Stimulated activated CD8-positive, alpha-beta memory T cell treated with anti-CD3 and anti-CD28 coated beads, Interleukin-7, amount 100 ng/mL, for 48 hours (primary cell): ENCODE measurements at regions not wholly inside any gene's neighbourhood (a gene's known extent, or its start where the extent isn't known, plus 50 kb on each side); places are given as distances from the start of the nearest gene placed in this dataset.
"Not testable (repeated sequence)": the region's sequence is repeated elsewhere in the genome, so short reads cannot be mapped to it uniquely, and the experiment has no call there.

Source experiments
- DNase-seq, 2 donors: peaks; one replicate each; pipeline ENCODE4 v3.0.0-alpha.2; 2020; ENCODE audit warnings: low read depth in 1 of 2; ENCODE audit errors: extremely low read depth in 1 of 2

DNA sequence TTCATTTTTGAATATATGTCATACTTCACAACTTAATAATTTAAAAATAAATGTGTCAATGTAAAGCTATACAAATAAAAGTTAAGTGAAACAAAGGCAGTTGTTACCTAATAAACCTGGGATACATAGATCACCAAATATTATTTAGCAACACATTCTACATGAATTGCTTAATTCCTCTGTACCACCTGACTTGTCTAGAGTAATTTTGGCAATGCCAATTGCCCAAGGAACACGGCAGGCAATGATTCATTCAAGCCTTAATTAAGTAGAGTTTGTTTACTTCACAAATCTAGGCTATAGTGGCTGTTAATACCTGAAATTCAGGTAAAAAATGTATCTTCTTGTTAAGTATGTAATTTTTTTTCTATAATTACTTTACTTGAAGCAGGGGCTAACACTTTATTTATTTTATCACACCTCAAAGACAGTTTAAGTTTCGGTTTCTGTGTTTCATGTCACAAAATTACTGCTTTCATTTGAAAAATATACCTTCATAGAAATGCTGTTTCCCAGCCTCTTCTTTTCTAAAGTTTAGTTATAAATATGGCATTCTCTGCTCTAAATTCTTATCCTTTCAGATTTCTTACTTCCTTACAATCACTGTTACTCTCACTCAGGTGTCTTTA, 705.7 kb downstream of the SLITRK5 start:
- no peak for DNase-seq

- DNase-seq = no peak
Measured at GRCh38 chr13:88377852-88378251, 706.7 kb downstream of the SLITRK5 start.

DNA sequence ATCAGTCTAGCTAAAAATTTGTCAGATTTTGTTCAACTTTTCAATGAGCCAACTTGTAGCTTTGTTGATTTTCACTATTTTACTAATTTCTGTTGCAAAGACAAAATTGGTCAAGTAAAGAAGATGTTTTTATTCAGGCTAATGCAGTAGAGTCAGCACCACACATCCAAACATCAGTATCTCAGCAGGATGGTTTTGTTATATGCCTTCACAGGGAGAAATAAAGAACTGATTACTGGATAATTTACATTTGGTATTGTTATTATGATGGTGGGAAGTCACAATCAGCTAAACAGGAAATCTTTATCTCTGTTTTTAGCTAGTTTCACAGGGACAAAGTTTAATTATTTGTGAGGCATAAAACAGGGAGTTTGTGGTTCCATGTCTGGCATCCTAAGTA, 713.4 kb downstream of the SLITRK5 start:
- no peak for DNase-seq

DNA sequence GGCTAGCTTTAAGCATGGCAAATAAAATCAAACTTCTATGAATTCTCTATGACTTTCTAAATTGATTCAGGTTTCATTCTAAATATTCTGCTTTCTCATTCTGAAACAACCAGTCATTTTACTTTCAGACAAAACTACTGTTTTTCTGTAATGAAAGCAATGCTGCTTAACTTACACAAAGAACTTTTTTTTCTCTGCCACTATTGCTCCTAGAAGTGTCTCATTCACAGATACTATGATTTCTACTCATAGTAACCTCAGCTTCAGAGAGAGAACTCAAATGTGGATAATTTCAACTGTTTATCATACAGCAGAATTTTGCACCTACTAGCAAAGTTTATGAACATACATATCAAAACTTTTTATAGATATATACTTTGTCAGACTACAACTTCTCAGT, 724.6 kb downstream of the SLITRK5 start:
- DNase-seq = no peak

DNA sequence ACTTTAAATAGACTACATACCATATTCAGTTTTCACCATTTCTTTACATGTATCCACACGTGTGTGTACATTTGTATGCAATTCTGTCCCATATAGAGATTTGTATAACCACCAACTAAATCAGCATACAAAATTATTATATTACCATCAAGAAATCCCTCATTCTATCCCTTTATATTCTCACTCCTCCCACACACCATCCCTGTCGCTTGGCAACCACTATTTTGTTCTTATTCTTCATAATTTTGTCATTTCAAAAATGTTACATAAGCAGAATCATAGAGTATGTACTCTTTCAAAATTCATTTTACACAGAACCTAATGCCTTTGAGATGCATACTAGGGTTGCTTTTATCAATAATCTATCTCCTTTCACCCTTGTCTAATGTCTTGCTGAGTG, 740.5 kb downstream of the SLITRK5 start:
- no peak for DNase-seq

GRCh38 chr13:88417801-88418200, 746.6 kb downstream of the SLITRK5 start:
- no peak for DNase-seq

DNA sequence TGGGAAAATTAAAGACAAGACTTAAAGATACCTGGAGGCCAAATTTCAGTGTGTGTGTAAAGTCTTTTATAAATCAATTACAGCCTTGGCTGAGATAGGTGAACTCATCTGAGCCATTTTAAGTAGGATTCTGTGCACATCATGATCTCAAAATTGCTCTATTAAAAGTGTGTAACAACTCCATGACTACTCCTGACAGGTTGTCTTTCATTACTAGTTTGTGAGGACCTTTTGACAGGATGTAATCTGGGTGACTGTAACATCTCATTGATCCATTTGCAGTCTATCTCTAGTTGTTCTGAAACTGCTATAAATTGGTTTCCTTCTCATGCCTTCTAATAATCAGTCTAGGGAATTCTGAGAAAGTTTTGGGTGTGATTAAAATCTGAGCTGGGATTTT, 753.3 kb downstream of the SLITRK5 start:
- DNase-seq = no peak

GRCh38 chr13:88426661-88427060, 755.5 kb downstream of the SLITRK5 start:
- no peak for DNase-seq

DNA sequence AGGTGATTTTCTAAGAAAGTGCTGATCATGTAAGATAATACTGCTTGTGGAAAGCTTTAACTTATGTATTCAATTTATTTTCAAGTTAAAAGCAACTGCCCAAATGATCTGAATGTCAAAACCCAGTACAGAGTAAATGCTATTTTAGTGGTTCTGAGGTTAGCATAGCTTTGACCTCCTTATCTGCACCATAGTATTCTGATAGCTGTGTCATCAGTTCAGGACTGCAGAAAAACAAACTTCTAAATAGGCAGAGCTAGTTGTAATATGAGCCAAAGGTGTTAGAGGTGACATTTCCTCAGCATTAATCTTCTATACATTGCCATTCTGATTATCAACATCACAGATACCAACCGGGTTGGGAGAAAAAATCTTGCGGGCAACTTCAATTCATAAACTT, 758.7 kb downstream of the SLITRK5 start:
- no peak for DNase-seq

DNA sequence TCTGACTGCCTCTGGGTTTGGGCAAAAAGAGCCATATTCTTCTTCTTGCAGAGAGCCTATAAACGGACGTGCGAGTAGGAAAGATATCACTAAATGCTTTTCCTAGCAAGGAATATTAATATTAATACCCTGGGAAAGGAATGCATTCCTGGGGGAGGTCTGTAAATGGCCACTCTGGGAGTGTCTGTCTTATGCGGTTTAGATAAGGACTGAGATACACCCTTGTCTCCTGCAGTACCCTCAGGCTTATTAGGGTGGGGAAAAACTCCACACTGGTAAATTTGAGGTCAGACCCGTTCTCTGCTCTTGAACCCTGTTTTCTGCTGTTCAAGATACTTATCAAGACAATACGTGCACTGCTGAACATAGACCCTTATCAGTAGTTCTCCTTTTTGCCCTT, 763.8 kb downstream of the SLITRK5 start:
- no peak for DNase-seq

DNA sequence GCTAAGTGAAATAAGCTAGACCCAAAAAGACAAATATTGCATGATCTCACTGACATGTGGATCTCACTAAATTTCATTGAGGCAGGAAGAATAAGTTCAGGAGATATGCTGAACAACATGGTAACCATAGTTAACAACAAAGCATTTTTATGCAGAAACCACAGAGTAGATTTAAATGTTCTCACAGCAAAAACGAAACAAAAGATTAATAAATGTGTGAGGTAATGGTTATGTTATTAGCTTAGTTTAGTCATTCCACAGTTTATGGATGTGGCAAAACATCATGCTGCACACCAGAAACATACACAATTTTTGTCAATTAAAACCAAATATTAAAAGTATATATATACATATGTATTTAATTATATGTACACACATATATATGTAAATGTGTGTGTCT, 765.8 kb downstream of the SLITRK5 start:
- no peak for DNase-seq

- no peak for DNase-seq
Measured at GRCh38 chr13:88450515-88450914, 779.3 kb downstream of the SLITRK5 start.

DNA sequence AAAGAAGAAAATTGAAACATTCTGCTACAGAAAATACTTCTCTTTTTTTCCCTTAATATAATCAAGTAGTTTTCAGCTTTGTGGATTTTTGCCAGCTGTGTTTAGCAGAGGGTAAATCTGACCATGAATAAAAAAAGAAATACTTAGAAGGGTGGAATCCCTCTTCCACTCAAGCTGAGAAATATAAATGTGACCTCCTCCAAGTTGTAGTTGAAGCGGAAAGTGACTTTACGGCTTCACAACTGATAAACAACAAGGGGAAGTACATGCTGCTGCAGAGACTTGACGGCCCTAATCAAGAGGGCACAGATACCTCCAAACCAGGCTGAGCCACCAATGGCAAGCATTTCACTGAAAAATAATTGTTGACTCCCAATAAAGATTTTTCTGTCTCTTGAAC, 785.0 kb downstream of the SLITRK5 start:
- no peak for DNase-seq

GRCh38 chr13:88459331-88459730, 788.2 kb downstream of the SLITRK5 start:
- no peak for DNase-seq

DNA sequence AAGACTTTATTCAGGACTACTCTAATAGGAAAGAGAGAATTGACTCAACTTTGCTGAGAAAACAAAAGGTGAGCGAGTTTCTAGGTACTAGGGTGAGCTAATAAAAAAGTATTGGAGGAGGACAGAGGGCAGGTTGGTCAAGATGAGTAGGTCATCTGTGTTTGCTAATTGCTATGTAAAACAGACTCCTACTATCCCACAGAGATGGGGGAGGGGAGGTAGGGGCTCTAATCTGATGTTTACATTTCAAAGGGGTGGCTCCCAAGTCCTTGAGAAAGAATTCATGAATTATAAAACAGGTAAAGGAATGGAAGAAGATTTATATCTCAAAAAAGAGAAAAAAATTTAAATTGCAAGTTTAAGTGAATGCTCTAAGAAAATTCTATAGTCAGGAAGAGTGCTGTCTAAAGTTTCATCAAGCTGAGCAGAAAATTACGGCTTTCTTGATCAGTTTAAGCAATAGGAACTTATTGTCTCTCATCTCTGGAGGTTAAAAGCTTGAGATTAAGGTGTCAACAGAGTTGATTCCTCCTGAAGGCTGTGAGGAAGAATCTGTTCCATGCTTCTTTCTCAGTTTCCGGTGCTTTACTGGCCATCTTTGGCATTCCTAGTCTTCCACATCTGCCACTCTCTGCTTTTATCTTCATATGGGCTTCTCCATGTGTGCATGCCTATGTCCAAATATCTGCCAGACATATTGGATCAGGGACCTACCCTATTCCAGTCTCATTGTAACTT, 790.3 kb downstream of the SLITRK5 start:
- no peak for DNase-seq

DNA sequence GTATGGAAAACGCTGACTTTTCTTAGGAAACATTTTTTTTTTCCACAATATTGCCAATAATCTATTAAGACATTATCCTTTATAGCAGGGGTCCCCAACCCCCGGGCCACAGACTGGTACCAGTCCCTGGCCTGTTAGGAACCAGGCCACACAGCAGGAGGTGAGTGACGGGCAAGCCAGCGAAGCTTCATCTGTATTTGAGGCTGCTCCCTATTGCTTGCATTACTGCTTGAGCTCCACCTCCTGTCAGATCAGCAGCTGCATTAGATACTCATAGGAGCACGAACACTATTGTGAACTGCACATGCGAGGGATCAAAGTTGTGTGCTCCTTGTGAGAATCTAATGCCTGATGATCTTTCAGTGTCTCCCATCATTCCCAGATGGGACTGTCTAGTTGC, 793.7 kb downstream of the SLITRK5 start:
- DNase-seq = no peak

GRCh38 chr13:88472316-88472715, 801.1 kb downstream of the SLITRK5 start:
- no peak for DNase-seq

GRCh38 chr13:88483202-88483601, 812.0 kb downstream of the SLITRK5 start:
- DNase-seq = no peak

DNA sequence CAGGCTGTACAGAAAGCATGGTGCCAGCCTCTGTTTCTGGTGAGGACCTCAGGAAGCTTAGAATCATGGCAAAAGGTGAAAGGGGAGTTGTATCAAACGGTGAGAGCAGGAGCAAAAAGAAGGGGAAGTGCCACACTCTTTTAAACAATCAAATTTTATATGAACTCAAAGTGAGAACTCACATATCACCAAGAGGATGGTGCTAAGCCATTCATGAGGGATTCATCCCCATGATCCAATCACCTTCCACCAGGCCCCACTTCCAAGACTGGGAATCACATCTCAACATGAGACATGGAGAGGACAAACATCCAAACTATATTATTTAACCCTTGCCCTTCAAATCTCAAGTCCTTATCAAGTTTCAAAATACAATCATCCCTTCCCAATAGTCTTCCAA, 836.7 kb downstream of the SLITRK5 start:
- DNase-seq = no peak

DNA sequence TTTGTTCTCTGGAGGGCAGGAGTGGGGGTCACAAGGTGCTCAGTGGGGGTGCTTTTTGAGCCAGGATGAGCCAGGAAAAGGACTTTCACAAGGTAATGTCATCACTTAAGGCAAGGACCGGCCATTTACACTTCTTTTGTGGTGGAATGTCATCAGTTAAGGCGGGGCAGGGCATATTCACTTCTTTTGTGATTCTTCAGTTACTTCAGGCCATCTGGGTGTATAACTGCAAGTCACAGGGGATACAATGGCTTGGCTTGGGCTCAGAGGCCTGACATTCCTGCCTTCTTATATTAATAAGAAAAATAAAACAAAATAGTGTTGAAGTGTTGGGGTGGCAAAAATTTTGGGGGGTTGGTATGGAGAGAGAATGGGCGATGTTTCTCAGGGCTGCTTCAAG, 841.8 kb downstream of the SLITRK5 start:
- DNase-seq = not testable (repeated sequence)

DNA sequence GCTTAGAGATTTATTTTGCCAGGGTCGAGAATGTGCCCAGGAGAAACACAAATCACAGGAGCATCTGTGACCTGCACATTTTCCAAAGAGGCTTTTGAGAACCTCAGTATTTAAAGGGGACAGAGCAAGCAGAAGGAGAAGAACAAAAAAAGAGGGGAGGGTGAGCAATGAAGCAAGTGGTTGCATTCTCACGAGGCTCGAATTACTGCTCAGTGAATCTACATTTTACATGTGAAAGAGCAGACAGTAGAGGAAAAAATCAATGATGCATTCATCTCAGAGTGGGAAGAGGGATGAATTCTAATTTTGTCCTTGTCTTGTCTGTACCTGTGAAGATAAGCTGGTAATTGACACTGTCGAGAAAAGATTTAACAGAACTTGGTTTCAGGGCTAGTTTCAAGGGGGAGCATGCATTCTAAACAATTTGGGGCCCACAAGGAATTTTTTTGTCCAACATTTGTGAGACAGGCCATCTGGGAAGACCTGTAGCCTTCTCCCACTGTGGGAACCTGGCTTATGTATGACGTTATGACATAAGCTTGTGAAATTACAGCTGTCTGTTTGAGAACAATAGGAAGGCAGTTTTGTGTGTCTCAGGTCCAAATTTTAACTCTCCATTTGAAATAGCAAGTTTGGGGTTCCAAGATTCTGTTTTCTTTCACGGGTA, 855.1 kb downstream of the SLITRK5 start:
- no peak for DNase-seq

DNA sequence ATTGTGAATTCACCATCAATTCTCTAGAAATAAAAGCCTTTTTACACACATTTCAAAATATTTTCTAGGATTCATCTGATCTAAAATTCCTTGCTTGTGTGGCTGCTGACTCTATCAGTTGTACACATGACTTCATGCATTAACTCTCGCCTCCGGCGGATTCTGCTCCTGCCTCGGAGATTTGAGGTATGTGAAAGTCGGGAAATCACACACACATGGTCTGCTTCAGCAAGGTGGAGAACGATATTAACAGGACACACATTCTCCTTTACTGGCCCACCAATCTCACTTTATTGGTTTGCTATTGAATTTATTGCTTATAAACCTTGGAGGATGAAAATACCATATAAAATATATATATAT, 855.7 kb downstream of the SLITRK5 start:
- DNase-seq = no peak
